ENCODE measurements at regions not wholly inside any gene's neighbourhood (a gene's known extent, or its start where the extent isn't known, plus 50 kb on each side); places are given as distances from the start of the nearest gene placed in this dataset.

DNA sequence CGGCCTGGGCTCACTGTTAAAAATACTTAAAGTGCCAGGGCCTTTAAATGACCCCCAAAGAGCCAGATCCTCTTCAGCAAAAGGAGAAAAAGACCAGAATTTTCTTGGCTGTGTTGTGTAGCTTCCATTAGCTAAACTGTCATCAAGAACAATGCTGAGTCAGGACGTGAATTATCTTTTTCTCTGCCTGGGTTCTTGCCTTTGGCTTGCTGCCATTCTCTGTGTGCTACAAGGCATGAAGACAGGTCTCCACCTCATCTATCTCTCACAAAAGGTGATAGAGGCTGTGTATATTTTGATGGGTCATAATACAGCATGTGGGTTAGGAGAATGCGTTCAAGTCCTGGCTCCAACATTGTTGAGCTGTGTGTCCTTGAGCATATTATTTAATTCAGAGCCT, 52.4 kb upstream of the SELENOK start:
- DNase-seq, result no peak

DNA sequence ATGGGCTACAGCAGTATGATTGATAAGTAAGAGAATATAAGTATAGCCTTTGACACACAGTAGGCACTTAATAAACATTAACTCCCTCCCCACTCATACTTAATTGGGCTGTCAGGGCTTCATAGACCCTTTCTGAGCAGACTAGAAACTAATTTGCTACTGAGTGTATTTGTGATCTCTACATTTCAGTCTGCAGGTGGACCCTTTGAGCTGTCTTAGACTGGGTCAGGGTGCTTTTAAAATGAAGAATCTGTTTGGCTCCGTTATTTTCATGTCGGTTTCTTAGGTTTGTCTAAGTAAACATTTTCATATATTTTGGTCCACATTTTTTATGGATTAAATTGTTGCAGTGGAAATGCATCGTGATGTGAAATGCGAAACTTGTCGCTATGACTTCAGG, 50.3 kb upstream of the SELENOK start:
- DNase-seq, result peak; percentile 3

All from DMS53 (cell line).